Neuronal stem cell (in vitro differentiated cells): ENCODE measurements at regions not wholly inside any gene's neighbourhood (a gene's known extent, or its start where the extent isn't known, plus 50 kb on each side); places are given as distances from the start of the nearest gene placed in this dataset.

ENCODE experiments used
- DNase-seq: peaks from one replicate; pipeline ENCODE4 v3.0.0-alpha.2; 2013; ENCODE audit warnings: low spot score
- H2AFZ ChIP-seq: one replicate; pipeline ENCODE4 v1.6.1; 2013; ENCODE audit warnings: mild to moderate bottlenecking, low read length, inconsistent platforms
- H2AK5ac ChIP-seq: 2 replicates; pipeline ENCODE4 v1.6.1; 2013; ENCODE audit warnings: low read depth, mild to moderate bottlenecking, inconsistent platforms, low read length, moderate library complexity, mixed read lengths
- H2BK120ac ChIP-seq: 2 replicates; pipeline ENCODE4 v1.6.1; 2013; ENCODE audit warnings: low read depth, mild to moderate bottlenecking, inconsistent platforms, low read length, moderate library complexity, mixed read lengths
- H2BK12ac ChIP-seq: one replicate; pipeline ENCODE4 v1.6.1; 2013; ENCODE audit warnings: low read length, inconsistent platforms
- H2BK15ac ChIP-seq: 2 replicates; pipeline ENCODE4 v1.6.1; 2013; ENCODE audit warnings: mild to moderate bottlenecking, low read length, inconsistent platforms, mixed read lengths
- H2BK5ac ChIP-seq: one replicate; pipeline ENCODE4 v1.6.1; 2013; ENCODE audit warnings: inconsistent platforms, mild to moderate bottlenecking, low read length, moderate library complexity
- H3K14ac ChIP-seq: one replicate; pipeline ENCODE4 v1.6.1; 2013; ENCODE audit warnings: low read length, inconsistent platforms
- H3K18ac ChIP-seq: 2 replicates; pipeline ENCODE4 v1.6.1; 2013; ENCODE audit warnings: low read length, inconsistent platforms
- H3K23ac ChIP-seq: 2 replicates; pipeline ENCODE4 v1.6.1; 2013; ENCODE audit warnings: low read depth, mild to moderate bottlenecking, mixed read lengths, low read length, inconsistent platforms; ENCODE audit not compliant: poor library complexity
- H3K27ac ChIP-seq: replicated peaks from 3 replicates; pipeline ENCODE4 v1.5.1; 2013; ENCODE audit warnings: low read length, inconsistent platforms
- H3K27me3 ChIP-seq, 3 experiments: 2 replicates each; pipeline ENCODE4 v1.6.1; 2013; ENCODE audit warnings: low read length in 3 of 3, mild to moderate bottlenecking in 2 of 3, inconsistent platforms in 1 of 3, low read depth in 1 of 3, mixed read lengths in 1 of 3, moderate library complexity in 1 of 3; ENCODE audit not compliant: control insufficient read depth in 3 of 3, insufficient read depth in 3 of 3
- H3K36me3 ChIP-seq, 2 donors: replicated peaks in 1 of 2; 2 replicates each; pipeline ENCODE4 v1.6.1; 2013; ENCODE audit warnings: low read length in 2 of 2; ENCODE audit not compliant: control insufficient read depth in 2 of 2, insufficient read depth in 2 of 2
- H3K4ac ChIP-seq: 2 replicates; pipeline ENCODE4 v1.6.1; 2013; ENCODE audit warnings: inconsistent platforms, mild to moderate bottlenecking, low read length, moderate library complexity
- H3K4me1 ChIP-seq, 2 donors: 1 replicate in 1 of 2; 2 replicates in 1 of 2; pipeline ENCODE4 v1.6.1; 2013; ENCODE audit warnings: low read length in 2 of 2, low read depth in 1 of 2; ENCODE audit not compliant: control insufficient read depth in 2 of 2, insufficient read depth in 1 of 2
- H3K4me2 ChIP-seq: one replicate; pipeline ENCODE4 v1.6.1; 2013; ENCODE audit warnings: mild to moderate bottlenecking, low read length, inconsistent platforms; ENCODE audit not compliant: insufficient read depth, poor library complexity, severe bottlenecking
- H3K4me3 ChIP-seq, 2 donors: 2 replicates each; pipeline ENCODE4 v1.5.1; 2013; ENCODE audit warnings: low read length in 2 of 2, mild to moderate bottlenecking in 2 of 2, inconsistent platforms in 1 of 2, moderate library complexity in 1 of 2
- H3K79me1 ChIP-seq: one replicate; pipeline ENCODE4 v1.6.1; 2013; ENCODE audit warnings: low read depth, mild to moderate bottlenecking, inconsistent platforms, low read length, moderate library complexity
- H3K9ac ChIP-seq: one replicate; pipeline ENCODE4 v1.6.1; 2013; ENCODE audit warnings: mild to moderate bottlenecking, low read depth, low read length, inconsistent platforms; ENCODE audit not compliant: poor library complexity
- H3K9me3 ChIP-seq, 2 donors: replicated peaks in 1 of 2; 2 replicates each; pipeline versions ENCODE3 to v1.6.1; 2013; ENCODE audit warnings: low read length in 2 of 2, mild to moderate bottlenecking in 2 of 2, inconsistent platforms in 1 of 2, low read depth in 1 of 2, mixed read lengths in 1 of 2, moderate library complexity in 1 of 2; ENCODE audit not compliant: control insufficient read depth in 2 of 2, insufficient read depth in 1 of 2
- H4K8ac ChIP-seq: one replicate; pipeline ENCODE4 v1.6.1; 2013; ENCODE audit warnings: low read depth, mild to moderate bottlenecking, inconsistent platforms, low read length, moderate library complexity
- H4K91ac ChIP-seq: one replicate; pipeline ENCODE4 v1.6.1; 2013; ENCODE audit warnings: low read length, low read depth, mild to moderate bottlenecking, inconsistent platforms; ENCODE audit not compliant: poor library complexity
- WGBS, 2 donors: extraction: QIAGEN DNeasy Blood & Tissue Kit; methylation state at CpG; one replicate each; pipeline ENCODE4 v1.1.7; 2013; ENCODE audit warnings: missing lambda C conversion rate in 2 of 2, mixed read lengths in 1 of 2; ENCODE audit not compliant: insufficient read length in 2 of 2, insufficient replicate concordance in 1 of 2; ENCODE audit errors: extremely low coverage in 2 of 2; 5-methylcytosine and 5-hydroxymethylcytosine counted together

DNA sequence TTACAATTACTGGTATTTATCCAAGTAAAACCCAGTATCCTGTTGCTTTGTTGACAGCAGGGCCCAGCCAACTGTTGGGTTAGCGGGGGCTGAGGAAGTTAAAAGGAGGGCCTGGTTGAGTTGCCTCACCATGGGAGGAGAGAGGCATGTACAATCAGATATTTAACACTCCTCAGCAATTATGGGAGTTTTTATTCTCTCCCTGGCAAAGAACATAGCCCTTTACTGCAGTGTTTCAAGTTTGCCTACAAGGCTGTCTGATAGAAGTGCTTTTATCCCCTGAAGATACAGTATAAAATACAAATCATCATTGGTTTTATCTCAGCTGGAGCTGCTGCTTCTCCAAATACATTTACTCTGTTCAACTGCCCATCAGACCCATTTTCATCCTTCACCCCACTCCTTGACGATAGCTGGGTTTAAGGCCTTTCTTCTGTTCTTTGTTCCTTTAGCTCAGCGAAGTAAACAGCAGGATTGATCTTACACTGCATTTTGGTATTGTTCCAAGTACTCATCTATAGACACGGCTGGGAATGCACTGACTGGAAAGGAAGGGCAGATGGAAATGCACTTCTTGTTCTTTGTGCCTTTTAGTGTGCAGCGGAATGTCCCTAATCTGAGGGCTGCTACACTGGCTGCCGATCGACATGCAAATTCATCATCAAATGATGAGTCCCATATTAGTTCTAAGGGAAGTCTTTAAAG lies 402.5 kb upstream of the SPRED2 start:
- no peak overlapping the region for H3K9ac ChIP-seq
- no peak overlapping the region for H2BK5ac ChIP-seq
- no peak overlapping the region for H2BK15ac ChIP-seq
- H3K4me1 ChIP-seq: peaks cover 6% of the 10 kb centered on the region in 2 donors
- no CpG with 5 or more reads among the region's 7 CpGs for WGBS, 2 donors
- DNase-seq: peak; percentile 48
- H3K14ac ChIP-seq: no peak overlapping the region
- no peak overlapping the region for H4K8ac ChIP-seq
- no peak overlapping the region for H2BK120ac ChIP-seq
- H3K9me3 ChIP-seq: no peaks in the 10 kb centered on the region
- H3K4ac ChIP-seq: no peak overlapping the region
- no peak overlapping the region for H4K91ac ChIP-seq
- H3K36me3 ChIP-seq: no peaks in the 10 kb centered on the region
- H3K23ac ChIP-seq: no peak overlapping the region
- no peak overlapping the region for H2AK5ac ChIP-seq
- H3K27ac ChIP-seq: no peak overlapping the region
- no peak overlapping the region for H3K18ac ChIP-seq
- H3K4me3 ChIP-seq: no peak overlapping the region
- H3K4me2 ChIP-seq: no peak overlapping the region
- H2AFZ ChIP-seq: peak overlapping the region; percentile 69
- no peaks in the 10 kb centered on the region for H3K27me3 ChIP-seq
- H2BK12ac ChIP-seq: no peak overlapping the region
- H3K79me1 ChIP-seq: no peaks in the 10 kb centered on the region

DNA sequence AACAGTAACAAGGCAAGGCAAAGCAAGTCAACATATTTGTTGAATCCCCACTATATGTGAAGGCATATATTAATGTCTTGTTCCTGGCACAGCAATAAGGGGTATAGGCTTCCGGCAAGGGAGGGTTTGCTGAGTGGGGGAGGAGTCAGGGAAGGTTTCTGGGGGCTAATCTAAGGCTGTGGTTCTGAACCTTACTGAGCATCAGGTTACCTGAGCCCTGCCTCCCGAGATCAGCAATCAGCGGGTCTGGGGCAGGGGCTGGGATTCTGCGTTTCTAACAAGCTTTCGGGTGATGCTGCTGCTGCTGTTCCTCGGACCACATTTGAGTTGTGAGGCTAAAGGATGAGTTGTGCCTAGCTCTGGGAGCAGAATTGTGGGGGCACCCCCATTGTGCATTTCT lies 401.7 kb upstream of the SPRED2 start:
- Histone ChIP-seq H2BK5ac (no peak overlapping the region), H3K4me1 (peaks cover 6% of the 10 kb centered on the region in 2 donors), H3K4me3 (no peak overlapping the region), H3K9me3 (no peaks in the 10 kb centered on the region), H2BK120ac (no peak overlapping the region), H4K8ac (no peak overlapping the region), H3K4me2 (no peak overlapping the region), H3K18ac (peak overlapping the region; percentile 6), H3K27ac (no peak overlapping the region), H2AK5ac (no peak overlapping the region), H3K4ac (no peak overlapping the region), H3K9ac (no peak overlapping the region), H4K91ac (no peak overlapping the region), H3K23ac (no peak overlapping the region), H2AFZ (no peak overlapping the region), H3K79me1 (no peaks in the 10 kb centered on the region), H3K14ac (no peak overlapping the region), H3K36me3 (no peaks in the 10 kb centered on the region), H2BK12ac (no peak overlapping the region), H2BK15ac (no peak overlapping the region), H3K27me3 (no peaks in the 10 kb centered on the region)
- no peak for DNase-seq
- WGBS, 2 donors: no CpG with 5 or more reads among the region's 6 CpGs

DNA sequence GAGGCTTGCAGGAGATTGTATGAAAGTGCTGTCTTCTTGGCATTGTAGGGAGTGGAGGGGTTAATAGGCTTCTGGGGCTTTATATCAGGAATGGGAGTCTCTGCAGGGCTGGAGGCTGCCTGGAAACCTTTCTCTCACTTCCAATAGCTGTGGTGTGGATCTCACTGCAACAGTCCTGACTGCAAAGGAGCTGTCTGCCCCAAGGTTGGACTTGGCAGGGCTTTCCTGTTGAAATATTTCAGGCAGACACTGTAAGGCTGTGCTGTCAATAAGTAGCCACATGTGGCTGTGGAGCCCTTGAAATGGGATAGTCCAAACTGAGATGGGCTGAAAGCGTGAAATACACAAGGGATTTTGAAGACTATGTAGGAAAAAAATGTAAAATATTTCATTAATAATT lies 399.1 kb upstream of the SPRED2 start:
- Histone ChIP-seq H2BK15ac (no peak overlapping the region), H3K14ac (no peak overlapping the region), H2BK5ac (no peak overlapping the region), H3K36me3 (no peaks in the 10 kb centered on the region), H3K4me1 (peaks cover 6 to 8% of the 10 kb centered on the region in 2 donors), H3K79me1 (no peaks in the 10 kb centered on the region), H2BK12ac (no peak overlapping the region), H3K9ac (no peak overlapping the region), H3K4me3 (no peak overlapping the region), H3K4me2 (no peak overlapping the region), H3K9me3 (no peaks in the 10 kb centered on the region), H2AK5ac (no peak overlapping the region), H4K8ac (no peak overlapping the region), H3K18ac (no peak overlapping the region), H4K91ac (no peak overlapping the region), H3K23ac (no peak overlapping the region), H3K4ac (no peak overlapping the region), H2AFZ (no peak overlapping the region), H3K27ac (no peak overlapping the region), H3K27me3 (no peaks in the 10 kb centered on the region), H2BK120ac (no peak overlapping the region)
- DNase-seq: no peak
- no CpG with 5 or more reads among the region's 1 CpG for WGBS, 2 donors

DNA sequence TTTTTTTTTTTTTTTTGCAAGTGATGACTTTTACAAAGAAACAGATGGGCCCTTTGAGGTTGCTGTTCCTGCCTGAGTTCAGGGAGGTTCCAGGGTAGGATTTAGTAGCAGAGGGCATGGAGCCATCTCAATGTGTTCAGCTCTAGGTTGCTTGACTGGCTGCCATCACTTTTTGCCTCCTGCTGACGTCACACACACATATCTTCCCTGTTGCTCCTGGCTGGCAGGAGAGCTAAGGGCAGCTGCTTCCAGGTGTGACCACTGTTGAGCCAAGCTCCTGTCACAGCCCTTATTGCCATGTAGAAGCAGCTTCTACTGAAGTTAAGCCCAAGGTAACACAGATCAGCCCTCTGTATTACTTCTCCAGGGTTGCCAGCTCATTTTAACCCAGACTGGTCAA lies 394.2 kb upstream of the SPRED2 start:
- DNase-seq: no peak
- H2BK12ac ChIP-seq: no peak overlapping the region
- no peak overlapping the region for H3K4me2 ChIP-seq
- H3K9ac ChIP-seq: no peak overlapping the region
- H3K27ac ChIP-seq: no peak overlapping the region
- H4K91ac ChIP-seq: no peak overlapping the region
- no peaks in the 10 kb centered on the region for H3K9me3 ChIP-seq
- H3K79me1 ChIP-seq: no peaks in the 10 kb centered on the region
- H3K14ac ChIP-seq: no peak overlapping the region
- H3K27me3 ChIP-seq: no peaks in the 10 kb centered on the region
- no peak overlapping the region for H2AK5ac ChIP-seq
- no peak overlapping the region for H2BK15ac ChIP-seq
- H2BK5ac ChIP-seq: no peak overlapping the region
- no peak overlapping the region for H2AFZ ChIP-seq
- H3K36me3 ChIP-seq: no peaks in the 10 kb centered on the region
- no peak overlapping the region for H3K4ac ChIP-seq
- H3K18ac ChIP-seq: no peak overlapping the region
- H3K23ac ChIP-seq: no peak overlapping the region
- WGBS, 2 donors: no CpG with 5 or more reads among the region's 1 CpG
- H2BK120ac ChIP-seq: no peak overlapping the region
- H3K4me1 ChIP-seq: peaks cover 0 to 2% of the 10 kb centered on the region in 2 donors
- H4K8ac ChIP-seq: no peak overlapping the region
- H3K4me3 ChIP-seq: no peak overlapping the region
